ENCODE measurements at regions not wholly inside any gene's neighbourhood (a gene's known extent, or its start where the extent isn't known, plus 50 kb on each side); places are given as distances from the start of the nearest gene placed in this dataset.

- peaks cover 0 to 7% (median 1%) of the 10 kb centered on the region in 3 donors for H3K27me3 Mint-ChIP-seq (ENCODE audit: low read depth in 3 of 3)
- no peak overlapping the region for H3K27ac ChIP-seq (ENCODE audit: low read depth in 1 of 2, low read length in 2 of 2)
- H3K4me1 Mint-ChIP-seq, result no peaks in the 10 kb centered on the region
- H3K9ac ChIP-seq (ENCODE audit: insufficient read depth, low read length, poor library complexity, severe bottlenecking), result no peak overlapping the region
- intact Hi-C loops (cut with micrococcal nuclease), result no loop called here
- no peaks in the 10 kb centered on the region for H3K36me3 ChIP-seq (replicated peaks in 1 of 2; ENCODE audit: control insufficient read depth in 1 of 2, insufficient read depth in 2 of 2, low read length in 2 of 2)
- no peaks in the 10 kb centered on the region for H3K79me2 ChIP-seq (ENCODE audit: insufficient read depth, low read length)
- peaks cover 0 to 10% (median 4%) of the 10 kb centered on the region in 7 donors for H3K9me3 Mint-ChIP-seq
- no peaks in the 10 kb centered on the region for H4K20me1 ChIP-seq (ENCODE audit: insufficient read depth, low read length)
- H3K4me1 ChIP-seq (ENCODE audit: control insufficient read depth in 1 of 2, insufficient read depth in 2 of 2, low read length in 2 of 2), result no peaks in the 10 kb centered on the region
- no peak overlapping the region for H2AFZ ChIP-seq (ENCODE audit: insufficient read depth, low read depth, low read length, poor library complexity, severe bottlenecking)
- no peaks in the 10 kb centered on the region for H3K9me3 ChIP-seq (replicated peaks in 1 of 2; ENCODE audit: control insufficient read depth in 1 of 2, insufficient read depth in 1 of 2, low read length in 2 of 2)
- peaks cover 0 to 2% of the 10 kb centered on the region in 2 donors for H3K27me3 ChIP-seq (ENCODE audit: control insufficient read depth in 2 of 2, insufficient read depth in 2 of 2, low read length in 2 of 2)
- no peak for DNase-seq
- no peak overlapping the region for H3K4me2 ChIP-seq (replicated peaks; ENCODE audit: extremely low read depth, low read length, poor library complexity, severe bottlenecking)
- H3K36me3 Mint-ChIP-seq, result no peaks in the 10 kb centered on the region
- H3K27ac Mint-ChIP-seq, result no peak overlapping the region
- no peak overlapping the region for H3K4me3 ChIP-seq (replicated peaks in 1 of 3; ENCODE audit: low read depth in 2 of 3, low read length in 3 of 3)
- no peak overlapping the region for H3K4me3 Mint-ChIP-seq
- TF ChIP-seq CTCF (IDR thresholded peaks at IDR 0.05), result no peak
Observed at GRCh38 chr12:105457026-105457425, 126.5 kb downstream of the C12orf75 start.

GRCh38 chr12:105459760-105460330 is 129.4 kb downstream of the C12orf75 start:
- H2AFZ ChIP-seq (ENCODE audit: insufficient read depth, low read depth, low read length, poor library complexity, severe bottlenecking), result no peak overlapping the region
- intact Hi-C loops (cut with micrococcal nuclease), result no loop called here
- H3K36me3 ChIP-seq (replicated peaks in 1 of 2; ENCODE audit: control insufficient read depth in 1 of 2, insufficient read depth in 2 of 2, low read length in 2 of 2), result no peaks in the 10 kb centered on the region
- DNase-seq, result no peak
- H3K4me1 ChIP-seq (ENCODE audit: control insufficient read depth in 1 of 2, insufficient read depth in 2 of 2, low read length in 2 of 2), result no peaks in the 10 kb centered on the region
- no peaks in the 10 kb centered on the region for H4K20me1 ChIP-seq (ENCODE audit: insufficient read depth, low read length)
- Mint-ChIP-seq H3K4me3 (no peak overlapping the region), H3K4me1 (no peaks in the 10 kb centered on the region), H3K27me3 (ENCODE audit: low read depth in 3 of 3) (peaks cover 1 to 8% (median 2%) of the 10 kb centered on the region in 3 donors), H3K9me3 (peaks cover 0 to 11% (median 3%) of the 10 kb centered on the region in 7 donors), H3K27ac (no peak overlapping the region), H3K36me3 (no peaks in the 10 kb centered on the region)
- TF ChIP-seq CTCF (IDR thresholded peaks at IDR 0.05), result no peak
- WGBS (ENCODE audit: insufficient coverage), result 96% methylated on average over 4 of the region's 6 CpGs
- no peaks in the 10 kb centered on the region for H3K79me2 ChIP-seq (ENCODE audit: insufficient read depth, low read length)
- H3K27ac ChIP-seq (ENCODE audit: low read depth in 1 of 2, low read length in 2 of 2), result no peak overlapping the region
- H3K27me3 ChIP-seq (ENCODE audit: control insufficient read depth in 2 of 2, insufficient read depth in 2 of 2, low read length in 2 of 2), result peaks cover 0 to 2% of the 10 kb centered on the region in 2 donors
- H3K9ac ChIP-seq (ENCODE audit: insufficient read depth, low read length, poor library complexity, severe bottlenecking), result no peak overlapping the region
- H3K4me2 ChIP-seq (replicated peaks; ENCODE audit: extremely low read depth, low read length, poor library complexity, severe bottlenecking), result no peak overlapping the region
- no peaks in the 10 kb centered on the region for H3K9me3 ChIP-seq (replicated peaks in 1 of 2; ENCODE audit: control insufficient read depth in 1 of 2, insufficient read depth in 1 of 2, low read length in 2 of 2)
- H3K4me3 ChIP-seq (replicated peaks in 1 of 3; ENCODE audit: low read depth in 2 of 3, low read length in 3 of 3), result no peak overlapping the region
